ENCODE measurements at regions not wholly inside any gene's neighbourhood (a gene's known extent, or its start where the extent isn't known, plus 50 kb on each side); places are given as distances from the start of the nearest gene placed in this dataset.

GRCh38 chr15:98412852-98413251 lies 235.5 kb upstream of the IGF1R start:
- no peak for TF ChIP-seq CTCF (IDR thresholded peaks at IDR 0.05; ENCODE audit: control extremely low read depth, extremely low read depth, low read depth, missing control alignments)
- CTCF ChIA-PET = interaction anchor here (1.1 kb wide), 1 partner anchor 101 kb away, joined by 3 read pairs; no protein-coding TSS in a partner anchor
- POLR2A ChIA-PET = interaction anchor here (0.5 kb wide), 1 partner anchor 471 kb away, joined by 4 read pairs; no protein-coding TSS in a partner anchor
- no peak for DNase-seq (ENCODE audit: extremely low spot score)

- no peak for DNase-seq (ENCODE audit: extremely low spot score)
- ChIA-PET POLR2A (no interaction called here), CTCF (interaction anchor here (1.1 kb wide), 1 partner anchor 102 kb away, joined by 3 read pairs; no protein-coding TSS in a partner anchor)
- no peak for TF ChIP-seq CTCF (IDR thresholded peaks at IDR 0.05; ENCODE audit: control extremely low read depth, extremely low read depth, low read depth, missing control alignments)
Observed at GRCh38 chr15:98413933-98414546, 234.3 kb upstream of the IGF1R start.

- ChIA-PET CTCF (interaction anchor here (1.6 to 2.4 kb wide), 2 partner anchors 12 to 105 kb away, joined by 5 to 8 read pairs; no protein-coding TSS in a partner anchor), POLR2A (no interaction called here)
- no peak for DNase-seq (ENCODE audit: extremely low spot score)
- no peak for TF ChIP-seq CTCF (IDR thresholded peaks at IDR 0.05; ENCODE audit: control extremely low read depth, extremely low read depth, low read depth, missing control alignments)
Observed at GRCh38 chr15:98416222-98416855, 232.0 kb upstream of the IGF1R start.

- ChIA-PET CTCF (interaction anchor here (1.6 to 2.4 kb wide), 2 partner anchors 11 to 106 kb away, joined by 5 to 8 read pairs; no protein-coding TSS in a partner anchor), POLR2A (no interaction called here)
- no peak for DNase-seq (ENCODE audit: extremely low spot score)
- TF ChIP-seq CTCF (IDR thresholded peaks at IDR 0.05; ENCODE audit: control extremely low read depth, extremely low read depth, low read depth, missing control alignments) = no peak
Observed at GRCh38 chr15:98417346-98417745, 231.0 kb upstream of the IGF1R start.

- no peak for DNase-seq (ENCODE audit: extremely low spot score)
- POLR2A ChIA-PET = no interaction called here
- CTCF ChIA-PET = interaction anchor here (2.4 kb wide), 1 partner anchor 11 kb away, joined by 8 read pairs; no protein-coding TSS in a partner anchor
- no peak for TF ChIP-seq CTCF (IDR thresholded peaks at IDR 0.05; ENCODE audit: control extremely low read depth, extremely low read depth, low read depth, missing control alignments)
Observed at GRCh38 chr15:98418122-98418521, 230.2 kb upstream of the IGF1R start.

- ChIA-PET POLR2A (no interaction called here), CTCF (interaction anchor here (0.9 to 1.9 kb wide), 9 partner anchors 10 to 127 kb away, joined by 3 to 6 read pairs (median 3); no protein-coding TSS in a partner anchor)
- TF ChIP-seq CTCF (IDR thresholded peaks at IDR 0.05; ENCODE audit: control extremely low read depth, extremely low read depth, low read depth, missing control alignments) = no peak
- DNase-seq (ENCODE audit: extremely low spot score) = no peak
Observed at GRCh38 chr15:98419173-98419780, 229.1 kb upstream of the IGF1R start.

All from GM10248 (cell line).